ENCODE measurements at regions not wholly inside any gene's neighbourhood (a gene's known extent, or its start where the extent isn't known, plus 50 kb on each side); places are given as distances from the start of the nearest gene placed in this dataset.
A peak's percentile ranks its signal among the peaks of the same experiment; 100 is the strongest.

DNA sequence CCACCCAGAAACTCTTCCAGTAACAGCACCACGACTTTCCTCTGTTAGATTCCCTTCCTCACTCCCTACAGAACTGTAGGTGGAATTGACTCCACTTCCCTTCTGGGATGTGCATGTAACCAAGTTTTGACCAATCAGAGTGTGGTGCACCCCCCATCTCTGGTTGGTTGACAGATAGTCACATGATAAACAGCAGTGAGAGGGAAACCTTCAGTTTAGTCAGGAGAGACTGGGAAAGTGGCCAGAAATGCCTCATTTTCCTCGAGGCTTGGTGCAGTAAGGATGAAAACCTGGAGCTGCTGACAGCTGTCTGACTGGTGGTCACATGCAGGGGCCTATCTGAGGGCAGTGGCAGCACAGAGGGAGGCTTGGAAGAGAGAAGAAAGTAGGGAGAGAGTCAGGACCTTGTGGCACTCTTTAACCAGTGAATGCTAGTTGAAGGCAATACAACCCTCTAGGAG lies 67.3 kb upstream of the GRK3 start:
- DNase-seq (peak; percentile 63), ATAC-seq (ENCODE audit: low read depth) (peak; percentile 22; the same call in 1 of the 2 replicates)
- ChIA-PET POLR2A (ENCODE audit: unreplicated experiment) (no interaction called here), CTCF (no interaction called here)
- Histone ChIP-seq H3K18ac (ENCODE audit: low read depth, low read length) (no peak overlapping the region), H3K27ac (ENCODE audit: insufficient read depth, low read length) (no peak overlapping the region), H4K8ac (ENCODE audit: low read depth in 2 of 2, low read length in 2 of 2) (no peak overlapping the region), H4K20me1 (ENCODE audit: insufficient read depth, low read length) (no peaks in the 10 kb centered on the region), H4K5ac (ENCODE audit: low read depth, low read length) (no peak overlapping the region), H3K9me1 (ENCODE audit: insufficient read depth, low read length) (no peaks in the 10 kb centered on the region), H3K36me3 (ENCODE audit: control insufficient read depth, insufficient read depth, low read length) (no peaks in the 10 kb centered on the region), H3K14ac (replicated peaks; ENCODE audit: low read depth, low read length) (no peak overlapping the region), H2AFZ (replicated peaks; ENCODE audit: low read length, poor library complexity) (no peak overlapping the region), H3K27me3 (ENCODE audit: control insufficient read depth, insufficient read depth, low read length) (no peaks in the 10 kb centered on the region; the same call in 1 of the 2 replicates), H4K91ac (ENCODE audit: insufficient read depth, low read depth, low read length) (no peak overlapping the region), H3K4ac (ENCODE audit: low read depth, low read length) (no peak overlapping the region), H3K56ac (ENCODE audit: extremely low read depth, insufficient read depth, low read length) (no peak overlapping the region), H3K4me2 (ENCODE audit: low read depth, low read length) (no peak overlapping the region), H3K4me3 (ENCODE audit: insufficient read depth, low read depth, low read length) (no peak overlapping the region), H2BK5ac (ENCODE audit: low read depth, low read length, poor library complexity, severe bottlenecking) (no peak overlapping the region), H3K9me3 (ENCODE audit: control insufficient read depth, insufficient read depth, low read length) (no peaks in the 10 kb centered on the region), H3K4me1 (ENCODE audit: control insufficient read depth, insufficient read depth, low read length) (peaks cover 4% of the 10 kb centered on the region; the same call in 1 of the 2 replicates), H2BK120ac (ENCODE audit: low read depth, low read length) (no peak overlapping the region), H3K9ac (ENCODE audit: low read depth, low read length) (no peak overlapping the region), H2BK15ac (ENCODE audit: low read depth, low read length) (no peak overlapping the region), H3K23ac (ENCODE audit: low read depth, low read length) (no peak overlapping the region), H2AK9ac (replicated peaks; ENCODE audit: low read depth, low read length, poor library complexity) (no peak overlapping the region), H3K79me1 (ENCODE audit: low read depth in 1 of 2, low read length in 2 of 2) (no peaks in the 10 kb centered on the region), H2BK20ac (ENCODE audit: low read depth, low read length) (no peak overlapping the region), H2AK5ac (ENCODE audit: low read depth, low read length) (no peak overlapping the region)
- intact Hi-C loops (cut with micrococcal nuclease) (no loop called here), dilution Hi-C loops (cut with HindIII; ENCODE audit: low sequenced_read_pairs, unreplicated experiment) (no loop called here), in situ Hi-C loops (cut with MboI; ENCODE audit: low sequenced_read_pairs) (no loop called here)
- BruUV-seq (replicated peaks) = no TSS peak
- WGBS, 2 experiments (ENCODE audit: extremely low coverage in 2 of 2, insufficient read length in 1 of 2) = 0% methylated on average over 1 of the region's 2 CpGs; no CpG with 5 or more reads in 1 of the 2 experiments
- TF ChIP-seq, protein P1, sequence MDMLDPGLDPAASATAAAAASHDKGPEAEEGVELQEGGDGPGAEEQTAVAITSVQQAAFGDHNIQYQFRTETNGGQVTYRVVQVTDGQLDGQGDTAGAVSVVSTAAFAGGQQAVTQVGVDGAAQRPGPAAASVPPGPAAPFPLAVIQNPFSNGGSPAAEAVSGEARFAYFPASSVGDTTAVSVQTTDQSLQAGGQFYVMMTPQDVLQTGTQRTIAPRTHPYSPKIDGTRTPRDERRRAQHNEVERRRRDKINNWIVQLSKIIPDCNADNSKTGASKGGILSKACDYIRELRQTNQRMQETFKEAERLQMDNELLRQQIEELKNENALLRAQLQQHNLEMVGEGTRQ (IDR thresholded peaks at IDR 0.05; ENCODE audit: low read depth, low read length) = peak; percentile 17; the same call in 1 of the 2 replicates
- TF ChIP-seq RCOR1 (IDR thresholded peaks at IDR 0.05; ENCODE audit: insufficient replicate concordance, low read length) = no peak

All from IMR-90 (cell line).